WTC11 (cell line): ENCODE measurements at regions not wholly inside any gene's neighbourhood (a gene's known extent, or its start where the extent isn't known, plus 50 kb on each side); places are given as distances from the start of the nearest gene placed in this dataset.

Experiments used
- ATAC-seq: fragments of 200-7000 bp; cut with Tn5 transposase; 2 replicates; pipeline ENCODE4 v1.10.0; 2021; ENCODE audit warnings: mild to moderate bottlenecking, moderate library complexity
- CTCF ChIA-PET: fragments of 300-600 bp; sonication (Branson Sonifier 250); formaldehyde crosslinking; loops from one replicate; lab custom pipeline; 2021; ENCODE audit warnings: antibody characterized with exemption; lab: Charles Lee
- POLR2A ChIA-PET: fragments of 350-600 bp; sonication (Branson Sonifier 250); formaldehyde crosslinking; loops from one replicate; lab custom pipeline; 2021; ENCODE audit warnings: antibody characterized with exemption; lab: Charles Lee
- DNase-seq: peaks from one replicate; pipeline ENCODE4 v3.0.0; 2021; ENCODE audit warnings: low spot score
- H3K27ac Mint-ChIP-seq: 2 replicates; pipeline ENCODE4 v1.8.0; 2021; ENCODE audit warnings: mixed read lengths
- H3K27me3 Mint-ChIP-seq: 2 replicates; pipeline ENCODE4 v1.8.0; 2021; ENCODE audit warnings: low read depth, mild to moderate bottlenecking, moderate library complexity, mixed read lengths
- H3K36me3 Mint-ChIP-seq: 2 replicates; pipeline ENCODE4 v1.8.0; 2021; ENCODE audit warnings: mixed read lengths
- H3K4me1 Mint-ChIP-seq: 2 replicates; pipeline ENCODE4 v1.8.0; 2022; ENCODE audit warnings: mixed read lengths
- H3K4me3 Mint-ChIP-seq: 2 replicates; pipeline ENCODE4 v1.8.0; 2021; ENCODE audit warnings: mild to moderate bottlenecking, moderate library complexity, mixed read lengths
- H3K9me3 Mint-ChIP-seq: 2 replicates; pipeline ENCODE4 v1.8.0; 2021; ENCODE audit warnings: mixed read lengths
- ESRRA ChIP-seq: sonication (generic); formaldehyde crosslinking; IDR thresholded peaks from 2 replicates; pipeline ENCODE4 v1.8.1; 2022; ENCODE audit warnings: mild to moderate bottlenecking, missing genetic modification reagents, borderline replicate concordance
- ETV6 ChIP-seq: sonication (generic); formaldehyde crosslinking; IDR thresholded peaks from 2 replicates; pipeline ENCODE4 v1.8.1; 2022; ENCODE audit warnings: mild to moderate bottlenecking, missing genetic modification reagents
- NR1H2 ChIP-seq: sonication (generic); formaldehyde crosslinking; IDR thresholded peaks from 2 replicates; pipeline ENCODE4 v1.9.0; 2021; ENCODE audit warnings: mild to moderate bottlenecking, moderate library complexity, missing genetic modification reagents
- PRRX2 ChIP-seq: fragments of 250-450 bp; sonication (Bioruptor Pico); IDR thresholded peaks from 2 replicates; pipeline ENCODE4 v1.8.0; 2021; ENCODE audit warnings: mild to moderate bottlenecking
- TEAD1 ChIP-seq: sonication (generic); formaldehyde crosslinking; IDR thresholded peaks from 2 replicates; pipeline ENCODE4 v1.8.0; 2022; ENCODE audit warnings: mild to moderate bottlenecking, missing genetic modification reagents
- ZNF121 ChIP-seq: sonication (generic); formaldehyde crosslinking; IDR thresholded peaks from 2 replicates; pipeline ENCODE4 v1.8.0; 2023; ENCODE audit warnings: missing genetic modification reagents
- ZNF219 ChIP-seq: sonication (generic); formaldehyde crosslinking; IDR thresholded peaks from 2 replicates; pipeline ENCODE4 v1.8.0; 2023; ENCODE audit warnings: missing genetic modification reagents, mild to moderate bottlenecking, borderline replicate concordance
- ZNF263 ChIP-seq: sonication (generic); formaldehyde crosslinking; IDR thresholded peaks from 2 replicates; pipeline ENCODE4 v1.8.1; 2022; ENCODE audit warnings: low read depth, mild to moderate bottlenecking, moderate library complexity, missing genetic modification reagents
- ZNF423 ChIP-seq: fragments of 250-450 bp; sonication (Bioruptor Pico); IDR thresholded peaks from 2 replicates; pipeline ENCODE4 v2.1.2; 2022; ENCODE audit warnings: mild to moderate bottlenecking, moderate library complexity
- ZNF671 ChIP-seq: fragments of 250-450 bp; sonication (Bioruptor Pico); IDR thresholded peaks from 2 replicates; pipeline ENCODE4 v1.8.0; 2021; ENCODE audit warnings: mild to moderate bottlenecking
- TF ChIP-seq, protein P1 (sequence below): sonication (generic); formaldehyde crosslinking; IDR thresholded peaks from 2 replicates; pipeline ENCODE4 v1.8.0; 2023; ENCODE audit warnings: missing genetic modification reagents
- TF ChIP-seq, protein P2 (sequence below): sonication (generic); formaldehyde crosslinking; IDR thresholded peaks from 2 replicates; pipeline ENCODE4 v1.8.0; 2022; ENCODE audit warnings: mild to moderate bottlenecking, missing genetic modification reagents
- TF ChIP-seq, protein P3 (sequence below): sonication (generic); formaldehyde crosslinking; conservative IDR thresholded peaks from 2 replicates; pipeline ENCODE4 v1.8.1; 2023; ENCODE audit warnings: mild to moderate bottlenecking, low read depth, missing genetic modification reagents, moderate library complexity
- TF ChIP-seq, protein P4 (sequence below): fragments of 250-450 bp; sonication (Bioruptor Pico); IDR thresholded peaks from 2 replicates; pipeline ENCODE4 v1.9.0; 2021; ENCODE audit warnings: mild to moderate bottlenecking
- TF ChIP-seq, protein P5 (sequence below): sonication (generic); formaldehyde crosslinking; conservative IDR thresholded peaks from 2 replicates; pipeline ENCODE4 v1.8.1; 2022; ENCODE audit warnings: mild to moderate bottlenecking, missing genetic modification reagents
- TF ChIP-seq, protein P6 (sequence below): sonication (generic); formaldehyde crosslinking; IDR thresholded peaks from 2 replicates; pipeline ENCODE4 v1.8.0; 2022; ENCODE audit warnings: mild to moderate bottlenecking, missing genetic modification reagents
- TF ChIP-seq, protein P7 (sequence below): fragments of 250-450 bp; sonication (Bioruptor Pico); IDR thresholded peaks from 2 replicates; pipeline ENCODE4 v1.8.0; 2021; ENCODE audit warnings: mild to moderate bottlenecking
- TF ChIP-seq, protein P8 (sequence below): sonication (generic); formaldehyde crosslinking; IDR thresholded peaks from 2 replicates; pipeline ENCODE4 v1.8.1; 2023; ENCODE audit warnings: mild to moderate bottlenecking, missing genetic modification reagents, moderate library complexity
- TF ChIP-seq, protein P9 (sequence below): sonication (generic); formaldehyde crosslinking; IDR thresholded peaks from 2 replicates; pipeline ENCODE4 v1.8.0; 2023; ENCODE audit warnings: missing genetic modification reagents, mild to moderate bottlenecking, borderline replicate concordance
- TF ChIP-seq, protein P10 (sequence below): fragments of 250-450 bp; sonication (Bioruptor Pico); IDR thresholded peaks from 2 replicates; pipeline ENCODE4 v1.9.0; 2021; ENCODE audit warnings: mild to moderate bottlenecking

DNA sequence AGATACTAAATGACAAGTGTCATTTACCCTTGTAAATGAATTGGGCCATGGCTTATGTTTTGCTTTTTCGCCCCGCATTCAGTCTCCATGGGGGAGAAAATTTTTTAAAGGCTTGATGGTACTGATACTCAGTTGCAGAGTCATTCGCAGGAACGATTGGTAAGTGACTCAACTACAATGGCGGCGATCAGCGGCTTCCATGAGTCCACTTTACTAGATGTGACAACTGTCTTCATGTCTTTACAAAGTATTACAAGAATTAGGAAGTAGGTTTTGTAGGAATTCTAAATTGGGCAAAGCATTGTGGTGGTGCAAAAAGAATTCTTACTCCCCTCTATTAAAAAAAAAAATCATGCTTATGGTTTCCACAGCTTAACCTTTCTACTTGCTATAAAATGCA lies 108.8 kb upstream of the ZEB1 start:
- TF ChIP-seq, protein P1, sequence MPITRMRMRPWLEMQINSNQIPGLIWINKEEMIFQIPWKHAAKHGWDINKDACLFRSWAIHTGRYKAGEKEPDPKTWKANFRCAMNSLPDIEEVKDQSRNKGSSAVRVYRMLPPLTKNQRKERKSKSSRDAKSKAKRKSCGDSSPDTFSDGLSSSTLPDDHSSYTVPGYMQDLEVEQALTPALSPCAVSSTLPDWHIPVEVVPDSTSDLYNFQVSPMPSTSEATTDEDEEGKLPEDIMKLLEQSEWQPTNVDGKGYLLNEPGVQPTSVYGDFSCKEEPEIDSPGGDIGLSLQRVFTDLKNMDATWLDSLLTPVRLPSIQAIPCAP (CRISPR knock-in tag) = no peak
- TF ChIP-seq, protein P2, sequence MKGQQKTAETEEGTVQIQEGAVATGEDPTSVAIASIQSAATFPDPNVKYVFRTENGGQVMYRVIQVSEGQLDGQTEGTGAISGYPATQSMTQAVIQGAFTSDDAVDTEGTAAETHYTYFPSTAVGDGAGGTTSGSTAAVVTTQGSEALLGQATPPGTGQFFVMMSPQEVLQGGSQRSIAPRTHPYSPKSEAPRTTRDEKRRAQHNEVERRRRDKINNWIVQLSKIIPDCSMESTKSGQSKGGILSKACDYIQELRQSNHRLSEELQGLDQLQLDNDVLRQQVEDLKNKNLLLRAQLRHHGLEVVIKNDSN (CRISPR knock-in tag) = no peak
- TF ChIP-seq, protein P3, sequence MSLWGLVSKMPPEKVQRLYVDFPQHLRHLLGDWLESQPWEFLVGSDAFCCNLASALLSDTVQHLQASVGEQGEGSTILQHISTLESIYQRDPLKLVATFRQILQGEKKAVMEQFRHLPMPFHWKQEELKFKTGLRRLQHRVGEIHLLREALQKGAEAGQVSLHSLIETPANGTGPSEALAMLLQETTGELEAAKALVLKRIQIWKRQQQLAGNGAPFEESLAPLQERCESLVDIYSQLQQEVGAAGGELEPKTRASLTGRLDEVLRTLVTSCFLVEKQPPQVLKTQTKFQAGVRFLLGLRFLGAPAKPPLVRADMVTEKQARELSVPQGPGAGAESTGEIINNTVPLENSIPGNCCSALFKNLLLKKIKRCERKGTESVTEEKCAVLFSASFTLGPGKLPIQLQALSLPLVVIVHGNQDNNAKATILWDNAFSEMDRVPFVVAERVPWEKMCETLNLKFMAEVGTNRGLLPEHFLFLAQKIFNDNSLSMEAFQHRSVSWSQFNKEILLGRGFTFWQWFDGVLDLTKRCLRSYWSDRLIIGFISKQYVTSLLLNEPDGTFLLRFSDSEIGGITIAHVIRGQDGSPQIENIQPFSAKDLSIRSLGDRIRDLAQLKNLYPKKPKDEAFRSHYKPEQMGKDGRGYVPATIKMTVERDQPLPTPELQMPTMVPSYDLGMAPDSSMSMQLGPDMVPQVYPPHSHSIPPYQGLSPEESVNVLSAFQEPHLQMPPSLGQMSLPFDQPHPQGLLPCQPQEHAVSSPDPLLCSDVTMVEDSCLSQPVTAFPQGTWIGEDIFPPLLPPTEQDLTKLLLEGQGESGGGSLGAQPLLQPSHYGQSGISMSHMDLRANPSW (CRISPR knock-in tag) = no peak
- TF ChIP-seq, protein P4, sequence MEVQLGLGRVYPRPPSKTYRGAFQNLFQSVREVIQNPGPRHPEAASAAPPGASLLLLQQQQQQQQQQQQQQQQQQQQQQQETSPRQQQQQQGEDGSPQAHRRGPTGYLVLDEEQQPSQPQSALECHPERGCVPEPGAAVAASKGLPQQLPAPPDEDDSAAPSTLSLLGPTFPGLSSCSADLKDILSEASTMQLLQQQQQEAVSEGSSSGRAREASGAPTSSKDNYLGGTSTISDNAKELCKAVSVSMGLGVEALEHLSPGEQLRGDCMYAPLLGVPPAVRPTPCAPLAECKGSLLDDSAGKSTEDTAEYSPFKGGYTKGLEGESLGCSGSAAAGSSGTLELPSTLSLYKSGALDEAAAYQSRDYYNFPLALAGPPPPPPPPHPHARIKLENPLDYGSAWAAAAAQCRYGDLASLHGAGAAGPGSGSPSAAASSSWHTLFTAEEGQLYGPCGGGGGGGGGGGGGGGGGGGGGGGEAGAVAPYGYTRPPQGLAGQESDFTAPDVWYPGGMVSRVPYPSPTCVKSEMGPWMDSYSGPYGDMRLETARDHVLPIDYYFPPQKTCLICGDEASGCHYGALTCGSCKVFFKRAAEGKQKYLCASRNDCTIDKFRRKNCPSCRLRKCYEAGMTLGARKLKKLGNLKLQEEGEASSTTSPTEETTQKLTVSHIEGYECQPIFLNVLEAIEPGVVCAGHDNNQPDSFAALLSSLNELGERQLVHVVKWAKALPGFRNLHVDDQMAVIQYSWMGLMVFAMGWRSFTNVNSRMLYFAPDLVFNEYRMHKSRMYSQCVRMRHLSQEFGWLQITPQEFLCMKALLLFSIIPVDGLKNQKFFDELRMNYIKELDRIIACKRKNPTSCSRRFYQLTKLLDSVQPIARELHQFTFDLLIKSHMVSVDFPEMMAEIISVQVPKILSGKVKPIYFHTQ (CRISPR knock-in tag) = no peak
- TF ChIP-seq TEAD1 = no peak
- TF ChIP-seq ZNF423 (CRISPR knock-in tag) = no peak
- TF ChIP-seq, protein P5, sequence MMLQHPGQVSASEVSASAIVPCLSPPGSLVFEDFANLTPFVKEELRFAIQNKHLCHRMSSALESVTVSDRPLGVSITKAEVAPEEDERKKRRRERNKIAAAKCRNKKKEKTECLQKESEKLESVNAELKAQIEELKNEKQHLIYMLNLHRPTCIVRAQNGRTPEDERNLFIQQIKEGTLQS (CRISPR knock-in tag) = no peak
- no peak for TF ChIP-seq ZNF671 (CRISPR knock-in tag)
- no peak for TF ChIP-seq ZNF121 (CRISPR knock-in tag)
- TF ChIP-seq, protein P6, sequence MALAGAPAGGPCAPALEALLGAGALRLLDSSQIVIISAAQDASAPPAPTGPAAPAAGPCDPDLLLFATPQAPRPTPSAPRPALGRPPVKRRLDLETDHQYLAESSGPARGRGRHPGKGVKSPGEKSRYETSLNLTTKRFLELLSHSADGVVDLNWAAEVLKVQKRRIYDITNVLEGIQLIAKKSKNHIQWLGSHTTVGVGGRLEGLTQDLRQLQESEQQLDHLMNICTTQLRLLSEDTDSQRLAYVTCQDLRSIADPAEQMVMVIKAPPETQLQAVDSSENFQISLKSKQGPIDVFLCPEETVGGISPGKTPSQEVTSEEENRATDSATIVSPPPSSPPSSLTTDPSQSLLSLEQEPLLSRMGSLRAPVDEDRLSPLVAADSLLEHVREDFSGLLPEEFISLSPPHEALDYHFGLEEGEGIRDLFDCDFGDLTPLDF (CRISPR knock-in tag) = no peak
- TF ChIP-seq, protein P7, sequence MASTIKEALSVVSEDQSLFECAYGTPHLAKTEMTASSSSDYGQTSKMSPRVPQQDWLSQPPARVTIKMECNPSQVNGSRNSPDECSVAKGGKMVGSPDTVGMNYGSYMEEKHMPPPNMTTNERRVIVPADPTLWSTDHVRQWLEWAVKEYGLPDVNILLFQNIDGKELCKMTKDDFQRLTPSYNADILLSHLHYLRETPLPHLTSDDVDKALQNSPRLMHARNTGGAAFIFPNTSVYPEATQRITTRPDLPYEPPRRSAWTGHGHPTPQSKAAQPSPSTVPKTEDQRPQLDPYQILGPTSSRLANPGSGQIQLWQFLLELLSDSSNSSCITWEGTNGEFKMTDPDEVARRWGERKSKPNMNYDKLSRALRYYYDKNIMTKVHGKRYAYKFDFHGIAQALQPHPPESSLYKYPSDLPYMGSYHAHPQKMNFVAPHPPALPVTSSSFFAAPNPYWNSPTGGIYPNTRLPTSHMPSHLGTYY = no peak
- no peak for TF ChIP-seq ESRRA (CRISPR knock-in tag)
- no peak for TF ChIP-seq ETV6 (CRISPR knock-in tag)
- TF ChIP-seq, protein P8, sequence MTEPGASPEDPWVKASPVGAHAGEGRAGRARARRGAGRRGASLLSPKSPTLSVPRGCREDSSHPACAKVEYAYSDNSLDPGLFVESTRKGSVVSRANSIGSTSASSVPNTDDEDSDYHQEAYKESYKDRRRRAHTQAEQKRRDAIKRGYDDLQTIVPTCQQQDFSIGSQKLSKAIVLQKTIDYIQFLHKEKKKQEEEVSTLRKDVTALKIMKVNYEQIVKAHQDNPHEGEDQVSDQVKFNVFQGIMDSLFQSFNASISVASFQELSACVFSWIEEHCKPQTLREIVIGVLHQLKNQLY (CRISPR knock-in tag) = no peak
- POLR2A ChIA-PET = interaction anchor here (0.5 kb wide), 1 partner anchor 903 kb away, joined by 5 read pairs; no protein-coding TSS in a partner anchor
- ATAC-seq (no peak), DNase-seq (no peak)
- Mint-ChIP-seq H3K4me1 (peaks cover 3% of the 10 kb centered on the region; the same call in 1 of the 2 replicates), H3K9me3 (peaks cover 11% of the 10 kb centered on the region), H3K27me3 (no peaks in the 10 kb centered on the region), H3K27ac (no peak overlapping the region), H3K4me3 (no peak overlapping the region), H3K36me3 (peaks cover 4% of the 10 kb centered on the region; the same call in 1 of the 2 replicates)
- CTCF ChIA-PET = no interaction called here

DNA sequence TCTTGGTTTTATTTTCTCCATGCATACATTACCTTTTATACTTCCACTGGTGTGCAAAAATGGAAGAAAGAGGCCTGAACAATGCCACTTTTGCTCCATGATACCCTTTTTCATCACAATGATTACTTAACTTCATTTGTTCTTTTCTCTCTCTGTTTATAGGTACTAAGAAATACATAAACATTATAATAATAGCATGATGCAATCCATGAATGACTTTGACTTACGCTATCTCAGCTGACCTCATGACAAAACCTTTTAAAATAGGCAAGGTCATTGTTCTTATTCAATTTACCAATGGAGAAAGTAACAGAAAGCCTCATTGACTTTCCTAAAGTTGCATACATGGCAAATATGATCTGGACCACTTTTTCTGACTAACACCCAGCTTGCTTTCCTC lies 105.1 kb upstream of the ZEB1 start:
- DNase-seq = no peak
- Mint-ChIP-seq H3K27me3 (no peaks in the 10 kb centered on the region), H3K9me3 (no peaks in the 10 kb centered on the region), H3K4me3 (no peak overlapping the region), H3K4me1 (no peaks in the 10 kb centered on the region), H3K27ac (no peak overlapping the region), H3K36me3 (no peaks in the 10 kb centered on the region)
- ChIA-PET CTCF (no interaction called here), POLR2A (no interaction called here)
- no peak for ATAC-seq
- TF ChIP-seq PRRX2 (no peak), ZNF263 (no peak), ETV6 (CRISPR knock-in tag) (no peak), NR1H2 (CRISPR knock-in tag) (no peak), ZNF219 (CRISPR knock-in tag) (no peak)
- TF ChIP-seq, protein P9, sequence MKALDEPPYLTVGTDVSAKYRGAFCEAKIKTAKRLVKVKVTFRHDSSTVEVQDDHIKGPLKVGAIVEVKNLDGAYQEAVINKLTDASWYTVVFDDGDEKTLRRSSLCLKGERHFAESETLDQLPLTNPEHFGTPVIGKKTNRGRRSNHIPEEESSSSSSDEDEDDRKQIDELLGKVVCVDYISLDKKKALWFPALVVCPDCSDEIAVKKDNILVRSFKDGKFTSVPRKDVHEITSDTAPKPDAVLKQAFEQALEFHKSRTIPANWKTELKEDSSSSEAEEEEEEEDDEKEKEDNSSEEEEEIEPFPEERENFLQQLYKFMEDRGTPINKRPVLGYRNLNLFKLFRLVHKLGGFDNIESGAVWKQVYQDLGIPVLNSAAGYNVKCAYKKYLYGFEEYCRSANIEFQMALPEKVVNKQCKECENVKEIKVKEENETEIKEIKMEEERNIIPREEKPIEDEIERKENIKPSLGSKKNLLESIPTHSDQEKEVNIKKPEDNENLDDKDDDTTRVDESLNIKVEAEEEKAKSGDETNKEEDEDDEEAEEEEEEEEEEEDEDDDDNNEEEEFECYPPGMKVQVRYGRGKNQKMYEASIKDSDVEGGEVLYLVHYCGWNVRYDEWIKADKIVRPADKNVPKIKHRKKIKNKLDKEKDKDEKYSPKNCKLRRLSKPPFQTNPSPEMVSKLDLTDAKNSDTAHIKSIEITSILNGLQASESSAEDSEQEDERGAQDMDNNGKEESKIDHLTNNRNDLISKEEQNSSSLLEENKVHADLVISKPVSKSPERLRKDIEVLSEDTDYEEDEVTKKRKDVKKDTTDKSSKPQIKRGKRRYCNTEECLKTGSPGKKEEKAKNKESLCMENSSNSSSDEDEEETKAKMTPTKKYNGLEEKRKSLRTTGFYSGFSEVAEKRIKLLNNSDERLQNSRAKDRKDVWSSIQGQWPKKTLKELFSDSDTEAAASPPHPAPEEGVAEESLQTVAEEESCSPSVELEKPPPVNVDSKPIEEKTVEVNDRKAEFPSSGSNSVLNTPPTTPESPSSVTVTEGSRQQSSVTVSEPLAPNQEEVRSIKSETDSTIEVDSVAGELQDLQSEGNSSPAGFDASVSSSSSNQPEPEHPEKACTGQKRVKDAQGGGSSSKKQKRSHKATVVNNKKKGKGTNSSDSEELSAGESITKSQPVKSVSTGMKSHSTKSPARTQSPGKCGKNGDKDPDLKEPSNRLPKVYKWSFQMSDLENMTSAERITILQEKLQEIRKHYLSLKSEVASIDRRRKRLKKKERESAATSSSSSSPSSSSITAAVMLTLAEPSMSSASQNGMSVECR (CRISPR knock-in tag) = no peak
- TF ChIP-seq, protein P10, sequence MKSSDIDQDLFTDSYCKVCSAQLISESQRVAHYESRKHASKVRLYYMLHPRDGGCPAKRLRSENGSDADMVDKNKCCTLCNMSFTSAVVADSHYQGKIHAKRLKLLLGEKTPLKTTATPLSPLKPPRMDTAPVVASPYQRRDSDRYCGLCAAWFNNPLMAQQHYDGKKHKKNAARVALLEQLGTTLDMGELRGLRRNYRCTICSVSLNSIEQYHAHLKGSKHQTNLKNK (CRISPR knock-in tag) = no peak
